Activated CD8-positive, alpha-beta memory T cell treated with anti-CD3 and anti-CD28 coated beads, Interleukin-2, amount 50 U/mL, for 24 hours (primary cell): ENCODE measurements at regions not wholly inside any gene's neighbourhood (a gene's known extent, or its start where the extent isn't known, plus 50 kb on each side); places are given as distances from the start of the nearest gene placed in this dataset.
"Not testable (repeated sequence)": the region's sequence is repeated elsewhere in the genome, so short reads cannot be mapped to it uniquely, and the experiment has no call there.

ENCODE experiments used
- DNase-seq: peaks from one replicate; pipeline ENCODE4 v3.0.0-alpha.2; 2020; ENCODE audit errors: extremely low read depth

DNA sequence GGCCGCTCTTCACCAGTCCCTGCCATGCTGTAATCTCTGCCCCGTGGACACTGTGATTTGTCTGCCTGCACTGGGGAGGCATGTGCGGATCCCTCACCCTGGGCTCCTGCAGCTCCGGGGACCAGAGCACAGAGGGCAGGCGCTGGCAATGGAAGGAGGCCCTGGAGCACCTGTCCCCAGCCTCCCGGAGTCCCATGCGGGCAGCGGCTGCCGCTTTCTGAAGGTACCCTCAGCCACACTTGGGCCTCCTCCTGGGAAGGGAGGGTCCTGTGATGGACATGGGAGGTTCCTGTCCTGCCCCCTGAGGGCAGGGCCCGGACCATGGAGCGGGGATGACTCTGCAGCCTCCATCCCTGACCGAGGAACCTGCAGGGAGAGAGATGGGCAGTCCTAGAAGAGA is 297.4 kb upstream of the SFSWAP start:
- no peak for DNase-seq

DNA sequence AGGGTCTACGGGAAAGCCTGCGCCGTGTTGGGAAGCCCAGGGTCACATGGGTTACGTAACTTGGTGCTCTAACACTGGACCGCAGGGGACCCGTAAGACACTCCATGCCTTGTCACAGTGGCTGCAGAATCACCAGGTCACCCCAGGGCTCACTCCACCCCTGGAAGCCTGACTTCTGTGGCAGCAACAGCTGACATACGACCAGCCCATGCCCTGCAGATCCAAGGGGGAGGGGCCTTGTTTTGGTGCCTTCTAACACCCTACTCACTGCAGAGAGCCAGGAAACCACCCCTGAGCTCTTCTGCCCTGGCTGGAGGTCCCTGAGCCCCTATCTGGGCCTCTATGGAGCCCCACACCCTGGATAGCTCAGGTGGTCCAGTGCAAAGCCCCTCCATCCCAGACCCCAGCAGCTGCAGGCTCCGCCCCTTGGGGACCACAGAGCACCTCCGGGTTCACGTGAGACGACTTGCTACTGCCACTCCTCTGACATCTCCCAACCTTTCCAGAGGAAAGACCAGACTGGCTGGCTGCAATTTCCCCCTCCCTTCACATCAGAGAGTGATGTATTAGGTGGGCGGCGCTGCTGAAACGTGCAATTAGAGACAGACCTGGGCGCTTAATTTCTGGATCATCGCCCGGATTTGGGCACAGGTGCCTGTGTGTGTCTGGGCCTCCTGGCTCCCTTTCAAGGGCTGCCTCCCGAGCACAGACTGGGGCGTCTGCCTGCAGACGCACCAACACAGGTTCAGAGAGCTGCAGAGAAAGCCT is 296.6 kb upstream of the SFSWAP start:
- DNase-seq = not testable (repeated sequence)

- no peak for DNase-seq
Measured at GRCh38 chr12:131415781-131416180, 295.1 kb upstream of the SFSWAP start.

GRCh38 chr12:131418121-131418520 is 292.8 kb upstream of the SFSWAP start:
- DNase-seq = no peak

GRCh38 chr12:131418884-131419283 is 292.0 kb upstream of the SFSWAP start:
- DNase-seq = no peak

- no peak for DNase-seq
Measured at GRCh38 chr12:131420867-131421447, 289.9 kb upstream of the SFSWAP start.

GRCh38 chr12:131421509-131422186 is 289.2 kb upstream of the SFSWAP start:
- no peak for DNase-seq

DNA sequence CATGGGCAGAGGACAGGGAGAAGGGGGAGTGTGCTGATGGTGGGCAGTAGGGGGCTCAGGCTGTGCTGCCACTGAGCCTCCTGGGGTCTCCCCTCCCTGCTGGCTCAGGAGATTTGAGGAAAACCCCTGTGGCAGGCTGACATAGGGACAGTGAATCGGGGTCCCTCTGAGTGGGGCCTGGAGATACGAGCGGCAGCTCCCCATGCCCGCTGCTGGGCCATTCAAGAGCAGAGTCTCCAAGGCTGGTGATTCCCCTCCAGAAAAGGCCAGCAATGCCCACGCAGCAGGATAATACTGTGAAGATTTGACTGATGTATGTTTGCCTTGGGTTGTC is 288.7 kb upstream of the SFSWAP start:
- no peak for DNase-seq

DNA sequence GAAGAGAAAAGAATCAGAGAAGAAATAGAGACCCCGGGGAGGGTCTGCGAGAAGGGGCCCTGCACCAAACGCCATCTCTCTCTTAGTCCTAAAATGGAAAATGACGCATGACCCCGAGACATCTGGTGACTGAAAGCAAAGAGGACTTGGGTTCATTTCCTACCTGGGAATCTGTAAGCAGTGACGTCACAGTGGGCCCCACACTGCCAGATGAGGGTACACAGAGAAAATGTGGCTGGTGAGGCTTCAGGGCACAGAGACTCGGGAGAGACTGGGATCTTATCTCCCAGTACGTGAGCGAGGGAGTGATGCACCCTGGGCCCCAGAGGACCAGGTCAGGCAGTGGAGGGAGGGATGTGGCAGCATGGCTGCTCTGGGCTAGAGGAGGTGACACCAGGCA is 288.1 kb upstream of the SFSWAP start:
- DNase-seq = no peak

DNA sequence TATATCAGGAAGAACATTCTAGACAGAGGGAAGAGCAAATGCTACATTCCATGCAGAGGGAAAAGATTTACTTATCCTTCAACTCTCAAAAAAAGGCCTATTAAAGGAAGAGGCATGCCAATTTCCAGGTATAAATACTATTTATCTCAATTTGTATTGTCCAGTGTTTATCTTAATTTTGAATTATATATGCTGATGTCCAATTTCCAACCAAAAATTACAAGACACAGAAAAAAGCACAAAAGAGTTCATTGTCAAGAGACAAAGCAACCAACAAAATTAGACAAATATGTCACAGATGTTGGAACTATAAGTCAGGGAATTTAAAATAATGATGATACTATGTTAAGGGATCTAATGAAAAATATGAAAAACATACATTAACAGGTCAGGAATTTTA is 286.6 kb upstream of the SFSWAP start:
- DNase-seq = no peak

GRCh38 chr12:131425112-131426075 is 285.5 kb upstream of the SFSWAP start:
- DNase-seq = no peak

GRCh38 chr12:131428091-131428685 is 282.7 kb upstream of the SFSWAP start:
- DNase-seq = no peak

DNA sequence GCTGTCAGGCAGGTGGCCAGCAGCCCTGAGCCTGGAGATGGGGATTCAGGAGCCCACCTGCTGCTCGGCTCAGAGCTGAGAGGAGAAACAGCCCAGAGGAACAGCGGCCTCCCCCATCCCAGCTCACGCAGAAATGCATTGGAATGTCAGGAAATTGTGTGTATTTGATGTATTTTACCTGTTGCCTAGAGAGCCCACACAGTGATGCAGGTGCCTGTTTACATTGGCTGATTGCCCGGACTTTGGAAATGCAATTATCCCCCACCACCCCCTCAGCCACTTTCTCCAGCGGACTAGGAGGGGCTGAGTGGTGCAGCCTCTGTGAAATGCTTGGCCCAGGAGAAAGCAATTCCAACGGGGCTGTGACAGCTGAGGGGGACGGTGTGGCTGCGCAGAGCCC is 281.7 kb upstream of the SFSWAP start:
- DNase-seq = not testable (repeated sequence)

- DNase-seq = not testable (repeated sequence)
Measured at GRCh38 chr12:131429697-131430096, 281.2 kb upstream of the SFSWAP start.

GRCh38 chr12:131430158-131430742 is 280.6 kb upstream of the SFSWAP start:
- DNase-seq = no peak

DNA sequence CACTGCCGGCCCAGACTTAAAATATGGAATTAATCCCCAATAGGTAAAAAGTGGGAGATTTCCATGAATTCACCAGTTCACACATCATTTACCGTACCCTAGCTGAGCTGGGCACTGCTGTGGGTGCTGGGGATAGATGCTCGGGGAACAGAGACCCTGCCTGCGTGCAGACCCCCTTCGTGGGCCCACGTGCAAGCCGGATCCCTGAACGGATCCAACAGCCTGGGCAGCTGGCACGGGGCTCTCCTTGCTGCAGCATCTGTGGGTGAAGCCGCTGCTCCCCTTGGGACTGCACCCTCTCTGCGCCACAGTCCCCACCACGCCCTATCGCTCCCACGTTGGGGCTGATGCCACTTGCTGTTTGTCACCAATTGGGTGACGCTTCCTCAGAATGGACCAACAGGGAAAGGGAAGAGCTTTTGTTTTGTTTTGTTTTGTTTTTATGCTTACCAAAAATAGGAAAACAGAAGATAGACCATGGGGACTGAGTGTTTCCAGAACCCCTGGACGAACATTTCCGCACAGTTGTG is 279.7 kb upstream of the SFSWAP start:
- not testable (repeated sequence) for DNase-seq

DNA sequence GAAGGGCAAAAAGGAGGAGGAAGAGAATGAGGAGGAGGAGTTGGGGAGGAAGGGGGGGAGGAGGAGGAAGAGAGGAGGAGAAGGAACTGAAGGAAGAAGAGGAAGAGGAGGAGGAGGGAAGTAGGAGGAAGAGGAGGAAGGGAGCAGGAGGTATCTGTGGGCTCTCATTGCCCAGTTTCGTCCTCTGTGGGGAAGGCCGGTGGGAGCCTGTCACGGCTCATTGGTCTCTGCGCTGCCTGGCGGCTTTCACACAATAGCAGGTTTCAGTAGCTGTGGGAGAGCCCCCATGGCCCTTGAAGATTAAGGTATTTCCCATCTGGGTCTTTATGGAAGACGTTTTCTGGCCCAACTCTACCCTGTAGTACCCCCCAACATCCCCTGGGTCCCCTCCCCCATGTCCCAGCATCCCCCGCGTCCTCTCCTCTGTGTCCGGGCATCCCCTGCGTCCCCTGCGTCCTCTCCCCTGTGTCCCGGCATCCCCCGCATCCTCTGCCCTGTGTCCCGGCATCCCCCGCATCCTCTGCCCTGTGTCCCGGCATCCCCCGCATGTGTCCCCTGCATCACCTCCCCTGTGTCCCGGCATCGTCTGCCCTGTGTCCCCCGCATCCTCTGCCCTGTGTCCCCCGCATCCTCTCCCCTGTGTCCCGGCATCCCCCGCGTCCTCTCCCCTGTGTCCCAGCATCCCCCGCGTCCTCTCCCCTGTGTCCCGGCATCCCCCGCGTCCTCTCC is 278.2 kb upstream of the SFSWAP start:
- DNase-seq = no peak

- no peak for DNase-seq
Measured at GRCh38 chr12:131434208-131435125, 276.4 kb upstream of the SFSWAP start.
